Panc1 (cell line): ENCODE measurements at regions not wholly inside any gene's neighbourhood (a gene's known extent, or its start where the extent isn't known, plus 50 kb on each side); places are given as distances from the start of the nearest gene placed in this dataset.

Experiments used
- ATAC-seq: fragments of 200-7000 bp; cut with Tn5 transposase; 2 replicates; pipeline ENCODE4 v1.9.1; 2020; ENCODE audit warnings: mild to moderate bottlenecking, moderate library complexity
- BruUV-seq: library from RNA; stranded (reverse); fragments of 400-500 nt; replicated peaks from 2 replicates; lab custom pipeline; 2021; lab: Mats Ljungman, UMichigan
- CTCF ChIA-PET: fragments of 300-600 bp; sonication (Branson Sonifier 250); formaldehyde crosslinking; loops from one replicate; lab custom pipeline; 2022; ENCODE audit warnings: antibody characterized with exemption; lab: Charles Lee
- POLR2A ChIA-PET: fragments of 300-600 bp; sonication (Branson Sonifier 250); formaldehyde crosslinking; loops from one replicate; lab custom pipeline; 2022; ENCODE audit warnings: antibody characterized with exemption; lab: Charles Lee
- DNase-seq: peaks from one replicate; pipeline ENCODE4 v3.0.0-alpha.2; 2010; ENCODE audit warnings: low read depth, low spot score
- H3K27ac ChIP-seq: 2 replicates; pipeline ENCODE4 v1.5.1; 2011; ENCODE audit warnings: mild to moderate bottlenecking, low read length, inconsistent platforms
- H3K27me3 ChIP-seq: fragments of 200-500 bp; sonication (Bioruptor generic); 2 replicates; pipeline ENCODE4 v1.6.0; 2014; ENCODE audit warnings: low read length, inconsistent platforms; ENCODE audit not compliant: control insufficient read depth, insufficient read depth
- H3K36me3 ChIP-seq: fragments of 200-500 bp; sonication (Bioruptor generic); 2 replicates; pipeline ENCODE4 v1.5.1; 2014; ENCODE audit warnings: inconsistent platforms, mild to moderate bottlenecking, low read length, moderate library complexity; ENCODE audit not compliant: control insufficient read depth, insufficient read depth
- H3K4me1 ChIP-seq: 2 replicates; pipeline ENCODE4 v1.5.1; 2011; ENCODE audit warnings: inconsistent platforms, mild to moderate bottlenecking, low read length, moderate library complexity; ENCODE audit not compliant: control insufficient read depth, insufficient read depth
- H3K4me3 ChIP-seq, 2 experiments: 2 replicates each; pipeline ENCODE4 v1.5.1; 2011 to 2012; ENCODE audit warnings: low read depth in 2 of 2, low read length in 2 of 2, mild to moderate bottlenecking in 2 of 2, inconsistent platforms in 1 of 2, moderate library complexity in 1 of 2
- H3K9me3 ChIP-seq: fragments of 200-500 bp; sonication (Bioruptor generic); 2 replicates; pipeline ENCODE4 v1.5.1; 2014; ENCODE audit warnings: low read depth, mild to moderate bottlenecking, inconsistent platforms, low read length, moderate library complexity; ENCODE audit not compliant: control insufficient read depth, insufficient read depth
- CTCF ChIP-seq: fragments of 450-650 bp; IDR thresholded peaks from 2 replicates; pipeline ENCODE4 v1.5.1; 2017; ENCODE audit warnings: mild to moderate bottlenecking
- POLR2AphosphoS5 ChIP-seq: IDR thresholded peaks from 2 replicates; pipeline ENCODE4 v1.6.1; 2012; ENCODE audit warnings: mild to moderate bottlenecking, low read depth, low read length, moderate library complexity
- SIN3A ChIP-seq: IDR thresholded peaks from 2 replicates; pipeline ENCODE4 v1.6.1; 2012; ENCODE audit warnings: low read depth, mild to moderate bottlenecking, low read length, moderate library complexity, borderline replicate concordance; ENCODE audit not compliant: insufficient read depth
- TCF7L2 ChIP-seq: IDR thresholded peaks from 2 replicates; pipeline ENCODE4 v1.6.1; 2011; ENCODE audit warnings: mild to moderate bottlenecking, low read depth, low read length, inconsistent platforms
- in situ Hi-C: cut with HindIII; loops from 2 replicates; pipeline ENCODE4 v1.10.0; 2016; ENCODE audit warnings: low sequenced_read_pairs, low pct_unique_long_range_greater_than_20kb
- intact Hi-C: fragments of 100-400 bp; cut with micrococcal nuclease; formaldehyde crosslinking; loops from one replicate; pipeline ENCODE4 v1.10.0; 2022; ENCODE audit not compliant: unreplicated experiment
- TF ChIP-seq, protein P1 (sequence below), 2 experiments: IDR thresholded peaks; 2 replicates each; pipeline ENCODE4 v1.6.1; 2011 to 2012; ENCODE audit warnings: low read depth in 2 of 2, control low read depth in 1 of 2, low read length in 1 of 2, mild to moderate bottlenecking in 1 of 2, moderate library complexity in 1 of 2; ENCODE audit not compliant: insufficient read depth in 1 of 2

DNA sequence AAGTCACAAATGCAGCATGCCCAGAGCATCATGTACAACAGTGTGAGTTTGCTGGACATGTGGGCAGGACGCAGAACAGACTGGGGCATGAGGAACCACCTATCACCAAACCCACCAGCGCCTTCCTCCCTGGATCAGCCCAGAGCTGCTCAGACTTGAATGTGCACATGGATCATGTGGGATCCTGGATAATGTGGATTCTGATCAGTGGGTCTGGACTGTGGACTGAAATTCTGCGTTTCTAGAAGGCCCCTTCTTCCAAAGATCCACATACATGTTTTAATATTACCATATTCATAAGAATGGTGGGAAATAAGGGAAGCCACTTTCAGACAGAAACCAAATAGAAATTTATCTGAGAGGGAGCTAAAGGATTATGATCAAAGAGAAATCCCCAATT lies 85.6 kb upstream of the VPREB1 start:
- BruUV-seq = no TSS peak
- DNase-seq (no peak), ATAC-seq (no peak)
- ChIA-PET CTCF (no interaction called here), POLR2A (no interaction called here)
- Histone ChIP-seq H3K4me3 (no peak overlapping the region), H3K27me3 (no peaks in the 10 kb centered on the region), H3K36me3 (no peaks in the 10 kb centered on the region), H3K27ac (no peak overlapping the region), H3K4me1 (no peaks in the 10 kb centered on the region), H3K9me3 (no peaks in the 10 kb centered on the region)
- intact Hi-C loops (no loop called here), in situ Hi-C loops (no loop called here)
- TF ChIP-seq SIN3A = no peak
- TF ChIP-seq, protein P1, sequence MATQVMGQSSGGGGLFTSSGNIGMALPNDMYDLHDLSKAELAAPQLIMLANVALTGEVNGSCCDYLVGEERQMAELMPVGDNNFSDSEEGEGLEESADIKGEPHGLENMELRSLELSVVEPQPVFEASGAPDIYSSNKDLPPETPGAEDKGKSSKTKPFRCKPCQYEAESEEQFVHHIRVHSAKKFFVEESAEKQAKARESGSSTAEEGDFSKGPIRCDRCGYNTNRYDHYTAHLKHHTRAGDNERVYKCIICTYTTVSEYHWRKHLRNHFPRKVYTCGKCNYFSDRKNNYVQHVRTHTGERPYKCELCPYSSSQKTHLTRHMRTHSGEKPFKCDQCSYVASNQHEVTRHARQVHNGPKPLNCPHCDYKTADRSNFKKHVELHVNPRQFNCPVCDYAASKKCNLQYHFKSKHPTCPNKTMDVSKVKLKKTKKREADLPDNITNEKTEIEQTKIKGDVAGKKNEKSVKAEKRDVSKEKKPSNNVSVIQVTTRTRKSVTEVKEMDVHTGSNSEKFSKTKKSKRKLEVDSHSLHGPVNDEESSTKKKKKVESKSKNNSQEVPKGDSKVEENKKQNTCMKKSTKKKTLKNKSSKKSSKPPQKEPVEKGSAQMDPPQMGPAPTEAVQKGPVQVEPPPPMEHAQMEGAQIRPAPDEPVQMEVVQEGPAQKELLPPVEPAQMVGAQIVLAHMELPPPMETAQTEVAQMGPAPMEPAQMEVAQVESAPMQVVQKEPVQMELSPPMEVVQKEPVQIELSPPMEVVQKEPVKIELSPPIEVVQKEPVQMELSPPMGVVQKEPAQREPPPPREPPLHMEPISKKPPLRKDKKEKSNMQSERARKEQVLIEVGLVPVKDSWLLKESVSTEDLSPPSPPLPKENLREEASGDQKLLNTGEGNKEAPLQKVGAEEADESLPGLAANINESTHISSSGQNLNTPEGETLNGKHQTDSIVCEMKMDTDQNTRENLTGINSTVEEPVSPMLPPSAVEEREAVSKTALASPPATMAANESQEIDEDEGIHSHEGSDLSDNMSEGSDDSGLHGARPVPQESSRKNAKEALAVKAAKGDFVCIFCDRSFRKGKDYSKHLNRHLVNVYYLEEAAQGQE (IDR thresholded peaks at IDR 0.05; ENCODE audit: insufficient read depth in 1 of 2, low read depth in 2 of 2, low read length in 1 of 2) = no peak
- no peak for TF ChIP-seq TCF7L2
- no peak for TF ChIP-seq CTCF
- TF ChIP-seq POLR2AphosphoS5 = no peak

DNA sequence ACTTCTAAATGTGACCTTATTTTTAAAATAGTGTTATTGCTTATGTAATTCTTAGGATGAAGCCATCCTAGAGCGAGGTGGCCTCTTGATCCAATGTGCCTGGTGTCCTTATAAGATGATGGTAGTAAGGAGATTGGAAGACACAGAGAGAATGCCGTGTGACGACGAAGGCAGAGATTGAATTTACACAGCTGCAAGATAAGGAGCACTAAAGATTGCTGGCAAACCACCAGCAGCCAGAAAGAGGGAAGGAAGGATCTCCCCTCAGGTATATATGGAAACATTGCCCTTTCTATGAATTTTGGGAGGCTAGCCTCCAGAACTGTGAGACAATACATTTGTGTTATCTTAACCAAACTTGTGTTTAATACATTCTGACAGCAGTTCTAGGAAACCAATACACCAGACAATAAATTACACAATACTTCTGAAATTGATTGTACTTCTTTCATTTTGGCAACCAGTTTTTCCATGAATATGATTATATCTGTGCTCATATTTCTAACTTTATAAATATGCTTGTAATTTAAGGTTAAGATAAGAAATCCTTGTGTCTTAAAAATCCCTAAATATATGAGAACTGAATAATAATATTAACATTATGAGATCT lies 86.3 kb upstream of the VPREB1 start:
- CTCF ChIA-PET = no interaction called here
- DNase-seq = no peak
- no peak for ATAC-seq
- TF ChIP-seq POLR2AphosphoS5 (no peak), SIN3A (no peak), CTCF (no peak), TCF7L2 (no peak)
- TF ChIP-seq, protein P1 (IDR thresholded peaks at IDR 0.05; ENCODE audit: insufficient read depth in 1 of 2, low read depth in 2 of 2, low read length in 1 of 2) = no peak
- intact Hi-C loops = no loop called here
- Histone ChIP-seq H3K27me3 (no peaks in the 10 kb centered on the region), H3K4me1 (no peaks in the 10 kb centered on the region), H3K36me3 (no peaks in the 10 kb centered on the region), H3K4me3 (no peak overlapping the region), H3K27ac (no peak overlapping the region), H3K9me3 (no peaks in the 10 kb centered on the region)
- no TSS peak for BruUV-seq
- POLR2A ChIA-PET = no interaction called here
- in situ Hi-C loops = no loop called here
